DMS 273 treated with DMSO at 0.1 percent for 48 hours (cell line): ENCODE measurements at regions not wholly inside any gene's neighbourhood (a gene's known extent, or its start where the extent isn't known, plus 50 kb on each side); places are given as distances from the start of the nearest gene placed in this dataset.

Source experiments
- DNase-seq: peaks from one replicate; lab custom pipeline; 2025; lab: John Stamatoyannopoulos, UW

DNA sequence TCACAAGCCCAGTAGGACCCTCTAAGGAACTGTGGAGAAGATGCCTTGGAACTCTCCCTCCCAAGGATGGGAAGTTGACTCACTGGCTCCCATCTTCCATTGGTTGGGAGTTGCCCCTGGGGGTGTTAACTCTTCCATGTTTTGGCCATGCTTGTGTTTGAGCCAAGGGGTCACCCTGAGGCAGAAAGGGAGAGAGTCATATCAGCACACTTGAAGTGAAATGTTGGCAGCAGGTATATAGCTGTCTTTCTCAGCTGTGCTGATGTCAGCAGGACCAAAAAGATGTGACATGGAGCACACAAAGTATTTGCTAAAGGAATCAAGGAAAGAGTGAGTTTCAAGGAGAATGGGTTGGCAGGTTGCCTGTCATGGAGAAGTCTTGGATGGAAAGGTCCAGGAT is 359.4 kb downstream of the RPS24 start:
- DNase-seq = no peak

DNA sequence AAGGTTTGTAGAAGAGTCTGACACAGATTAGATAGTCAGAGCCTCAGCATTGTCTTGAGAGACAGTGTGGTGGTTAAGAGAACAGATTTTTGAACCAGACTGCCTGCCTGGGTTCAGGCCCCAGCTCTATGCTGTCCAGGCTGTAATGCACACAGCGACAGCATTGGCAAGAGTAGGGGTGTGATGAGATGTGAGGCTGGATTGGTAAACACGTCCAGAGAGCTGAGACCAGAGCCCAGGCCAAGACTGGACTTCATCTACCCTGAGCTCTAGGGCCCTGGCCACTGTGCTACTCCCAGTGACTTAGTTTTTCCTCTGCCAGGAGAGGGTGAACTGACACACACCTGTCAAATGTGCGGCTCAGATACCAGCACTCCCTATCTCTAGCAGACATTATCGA is 360.4 kb downstream of the RPS24 start:
- no peak for DNase-seq

DNA sequence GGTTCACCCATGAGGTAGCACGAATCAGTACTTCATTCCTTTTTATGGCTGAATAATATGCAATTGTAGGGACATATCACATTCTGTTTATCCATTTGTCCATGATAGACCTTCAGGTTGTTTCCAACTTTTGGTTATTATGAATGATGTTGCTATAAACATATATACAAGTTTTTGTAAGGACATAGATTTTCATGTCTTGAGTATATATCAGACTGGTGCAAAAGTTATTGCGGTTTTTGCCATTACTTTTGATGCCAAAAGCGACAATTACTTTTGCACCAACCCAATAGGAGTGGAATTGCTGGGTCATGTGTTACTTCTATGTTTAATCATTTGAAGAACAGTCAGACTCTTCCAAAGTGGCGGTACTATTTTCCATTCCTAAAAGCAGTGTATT is 361.5 kb downstream of the RPS24 start:
- no peak for DNase-seq

DNA sequence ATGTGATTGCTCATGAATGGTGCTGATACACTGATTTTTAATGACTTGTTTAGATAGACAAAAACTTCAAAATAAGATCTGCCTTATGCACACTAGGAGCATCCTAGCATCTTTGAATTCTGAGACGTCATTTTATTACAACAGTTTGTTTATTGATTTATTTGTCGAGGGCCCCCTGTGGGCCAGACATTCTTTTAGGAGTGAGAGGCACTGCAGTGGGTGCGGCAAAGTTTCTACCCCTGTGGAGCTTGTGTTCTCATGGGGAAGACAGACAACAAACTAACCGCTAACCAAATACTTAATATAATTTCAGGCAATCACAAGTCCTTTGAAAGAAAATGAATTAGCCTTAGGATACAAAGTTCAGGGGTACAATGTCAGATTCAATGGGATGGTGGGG is 363.1 kb downstream of the RPS24 start:
- DNase-seq = no peak

DNA sequence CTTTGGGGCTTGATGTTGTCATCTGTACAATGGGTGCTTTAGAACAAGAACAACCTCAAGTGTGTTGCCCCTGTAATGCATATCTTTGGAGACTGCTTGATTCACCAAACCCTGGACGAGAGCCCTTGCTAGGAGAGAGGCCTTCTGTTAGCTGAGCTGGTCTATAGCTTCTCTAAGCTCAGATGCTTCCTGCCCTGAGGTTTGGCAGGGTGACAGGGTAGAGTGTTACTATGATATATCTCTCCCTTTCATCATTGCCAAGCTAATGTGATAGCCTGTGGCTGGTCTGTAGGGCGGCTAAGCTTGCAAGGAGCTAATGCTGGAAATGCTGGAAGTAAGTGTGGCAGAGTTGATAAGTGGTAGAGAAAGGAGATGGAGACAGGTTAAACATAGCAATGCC is 364.1 kb downstream of the RPS24 start:
- no peak for DNase-seq

DNA sequence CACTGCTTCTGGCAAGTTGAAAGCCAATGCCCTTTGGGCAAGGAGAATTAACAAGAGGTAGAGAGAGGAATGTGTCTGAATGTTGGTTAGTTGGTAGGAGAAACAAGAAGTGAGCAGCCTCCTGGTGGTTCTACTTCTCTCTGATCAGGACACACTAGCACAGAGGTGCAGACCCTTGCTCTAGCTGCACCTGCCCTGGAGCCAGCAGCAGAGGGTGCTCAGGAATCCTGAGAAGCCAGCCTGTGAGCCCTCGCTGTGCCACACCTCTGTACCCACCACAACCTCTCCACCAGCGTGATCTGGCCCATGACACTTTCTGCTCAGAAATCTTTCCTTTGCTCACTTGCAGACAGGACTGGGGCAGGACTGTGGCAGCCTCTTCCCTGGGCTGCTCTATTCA is 364.7 kb downstream of the RPS24 start:
- DNase-seq = no peak

DNA sequence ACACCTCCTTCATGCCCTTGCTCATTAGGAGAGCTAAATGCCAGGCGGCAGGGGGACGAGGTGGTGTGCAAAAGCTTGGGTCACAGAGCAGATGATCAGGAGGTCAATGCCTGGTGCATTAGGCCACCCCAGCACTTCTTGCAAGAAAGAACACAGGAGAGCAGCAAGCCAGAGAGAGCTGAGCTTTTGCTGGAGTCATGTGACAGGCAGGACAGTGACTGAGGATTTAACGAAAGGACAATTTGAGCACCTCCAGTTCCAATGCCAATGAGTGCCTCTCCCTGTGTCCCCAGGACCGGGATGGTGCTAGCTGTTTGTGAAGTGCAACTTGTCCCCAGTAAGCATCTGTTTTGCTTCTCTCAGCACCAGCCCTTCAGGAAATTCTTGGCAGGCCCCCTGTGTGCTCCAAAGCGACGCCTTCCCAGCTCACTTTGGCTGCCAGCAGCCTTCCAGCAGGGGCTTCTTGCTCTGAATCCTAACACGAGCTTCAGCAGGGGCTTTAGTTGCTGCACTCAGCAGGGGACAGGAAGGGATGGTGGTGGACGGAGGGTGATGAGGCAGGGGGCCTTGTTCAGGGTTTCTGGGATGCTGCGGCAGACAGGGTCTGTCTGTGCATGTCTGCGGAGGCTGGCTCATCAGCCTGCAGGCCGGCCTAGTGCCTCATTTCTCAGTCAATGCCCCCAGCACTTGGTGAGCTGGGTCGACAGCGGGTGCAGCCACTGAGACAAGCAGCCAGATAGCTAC is 368.1 kb downstream of the RPS24 start:
- DNase-seq = no peak

DNA sequence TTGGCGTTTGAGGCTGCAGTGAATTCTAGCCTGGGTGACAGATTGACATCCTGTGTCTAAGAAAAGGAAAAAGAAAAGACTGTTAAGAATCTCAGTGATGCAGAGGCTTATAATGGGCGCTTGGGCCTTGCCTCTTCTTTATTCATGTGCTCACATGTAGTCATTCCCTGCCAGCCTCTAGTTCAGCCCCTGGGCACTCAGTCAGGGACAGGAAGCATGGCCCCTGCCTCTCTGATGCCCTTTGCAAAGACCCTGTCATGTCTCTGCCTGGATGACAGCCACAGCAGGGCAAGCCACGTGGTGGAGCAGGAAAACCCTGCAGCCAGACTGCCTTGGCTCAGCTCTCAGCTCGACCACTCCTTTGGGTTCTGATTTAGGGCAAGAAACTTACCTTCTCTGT is 368.9 kb downstream of the RPS24 start:
- DNase-seq = no peak

DNA sequence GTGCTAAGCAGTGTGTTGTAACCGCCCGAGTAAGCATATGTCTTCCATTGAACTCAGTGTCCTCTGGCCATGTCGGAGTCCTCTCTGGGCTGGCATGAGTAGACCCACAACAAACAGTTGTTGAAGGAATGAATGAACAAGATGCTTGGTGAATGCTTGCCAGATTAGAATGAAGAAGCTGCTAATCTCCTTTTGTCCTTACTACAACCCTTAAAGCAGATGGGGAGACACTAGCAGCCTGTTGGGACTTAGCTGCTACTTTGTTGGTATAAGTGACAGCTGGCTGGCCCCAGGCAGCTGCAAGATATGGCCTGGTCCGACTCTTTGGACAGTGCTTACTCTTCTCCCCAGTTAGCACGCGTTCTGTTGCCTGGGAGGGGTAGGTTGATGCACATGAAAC is 370.1 kb downstream of the RPS24 start:
- DNase-seq = no peak

DNA sequence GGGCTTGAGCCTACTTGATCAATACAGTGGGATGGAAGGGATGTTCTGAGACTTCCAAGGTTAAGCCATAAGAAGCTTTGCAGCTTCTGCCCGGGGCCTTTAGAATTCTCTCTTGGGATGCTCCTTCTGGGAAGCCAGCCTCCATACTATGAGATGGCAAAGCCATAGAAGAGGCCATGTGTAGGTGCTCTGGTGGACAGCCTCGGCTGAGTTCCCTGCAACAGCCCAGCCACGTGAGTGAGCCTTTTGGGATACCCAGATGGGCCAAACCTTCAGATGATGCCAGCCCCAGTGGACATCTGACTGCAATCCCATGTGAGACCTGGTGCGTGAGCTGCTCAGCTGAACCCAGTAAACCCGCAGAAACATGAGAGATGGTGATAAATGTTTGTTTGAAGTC is 370.6 kb downstream of the RPS24 start:
- DNase-seq = no peak

DNA sequence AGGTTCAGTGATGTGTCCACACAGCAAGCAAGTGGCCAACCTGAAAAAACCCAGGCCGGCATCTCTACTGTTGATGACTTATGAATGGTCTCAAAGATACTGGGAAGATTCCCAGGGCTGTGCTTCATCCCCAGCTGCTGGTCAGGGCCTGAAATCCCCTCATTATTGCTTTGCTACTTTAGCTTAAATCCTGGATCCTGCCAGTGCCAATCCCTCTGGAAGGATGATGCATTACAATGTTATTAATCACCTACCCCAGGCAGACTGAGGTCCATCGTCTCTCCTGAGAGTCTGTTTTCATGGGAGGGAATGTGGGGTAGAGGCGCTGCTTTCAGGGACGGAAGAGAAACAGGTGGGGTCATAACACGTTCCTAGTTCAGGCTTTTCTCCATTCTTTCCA is 371.6 kb downstream of the RPS24 start:
- DNase-seq = no peak

DNA sequence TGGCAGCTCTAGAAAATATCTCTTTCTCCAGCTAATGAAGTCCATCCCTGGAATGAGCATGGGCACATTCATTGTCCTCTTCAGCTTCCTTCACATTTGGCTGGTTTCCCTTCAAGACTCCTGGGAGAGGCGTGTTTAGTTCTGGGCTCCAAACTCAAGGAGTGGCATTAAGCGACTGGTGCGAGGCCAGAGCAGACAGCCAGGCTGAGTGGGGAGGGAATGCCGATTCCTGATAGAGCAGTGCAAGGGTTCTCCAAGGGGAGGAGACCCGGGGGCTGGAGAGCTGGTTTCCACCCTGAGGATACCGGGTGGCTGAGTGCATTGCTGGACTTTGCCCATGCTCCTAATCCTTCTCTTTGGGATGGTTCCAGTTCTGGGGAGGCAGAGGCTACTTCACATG is 372.1 kb downstream of the RPS24 start:
- DNase-seq = no peak

DNA sequence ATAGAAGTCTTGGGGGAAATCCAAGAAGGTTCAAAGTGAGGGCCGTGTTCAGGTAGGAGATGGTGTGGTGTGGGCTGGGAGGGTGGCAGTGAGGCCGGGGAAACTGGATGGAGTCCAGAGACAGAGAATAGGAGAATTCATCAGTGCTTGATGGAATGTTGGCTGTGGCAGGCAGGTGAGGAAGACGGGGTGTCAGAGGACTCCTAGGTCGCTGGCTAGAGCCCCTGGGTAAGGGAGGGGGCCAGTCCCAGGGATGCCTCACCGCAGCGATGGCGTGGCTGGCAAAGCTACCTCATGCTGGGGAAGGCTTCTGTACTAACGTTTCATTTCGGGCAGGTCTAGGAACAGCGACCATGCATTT is 373.0 kb downstream of the RPS24 start:
- DNase-seq = no peak

DNA sequence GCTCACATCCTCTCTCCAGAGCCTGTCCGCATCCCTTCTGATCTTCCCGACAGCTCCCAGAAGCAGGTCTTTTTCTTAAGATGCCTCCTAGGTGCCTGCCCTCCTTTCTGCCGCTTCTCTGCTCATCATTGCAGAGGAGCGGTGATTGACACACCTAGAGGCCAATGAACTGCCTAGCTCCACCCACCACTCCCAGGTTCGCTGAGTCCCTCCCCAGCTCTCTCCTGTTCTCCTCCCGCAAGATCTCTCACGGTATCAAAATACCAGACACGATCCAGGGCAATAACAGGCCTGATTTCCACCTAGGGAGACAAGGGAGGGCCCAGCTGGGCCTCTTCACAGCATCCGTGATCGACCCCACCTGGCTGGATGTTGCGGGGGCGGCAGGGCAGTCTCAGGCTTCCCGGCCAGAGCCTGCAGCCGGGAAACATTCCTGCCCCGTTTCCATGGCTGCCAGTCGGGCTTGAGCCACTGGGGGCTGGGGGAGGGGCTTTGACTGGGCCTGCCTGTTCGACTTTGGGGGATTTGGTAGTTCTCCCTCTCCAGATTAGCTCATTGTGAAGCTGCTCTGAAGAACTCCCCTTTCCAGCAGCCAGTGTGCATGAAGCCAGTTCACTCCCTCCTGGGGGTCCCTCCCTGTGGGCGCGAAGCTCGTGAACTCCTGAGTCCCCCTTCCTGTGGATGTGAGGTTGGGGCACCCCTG is 373.5 kb downstream of the RPS24 start:
- peak; percentile 66 for DNase-seq

DNA sequence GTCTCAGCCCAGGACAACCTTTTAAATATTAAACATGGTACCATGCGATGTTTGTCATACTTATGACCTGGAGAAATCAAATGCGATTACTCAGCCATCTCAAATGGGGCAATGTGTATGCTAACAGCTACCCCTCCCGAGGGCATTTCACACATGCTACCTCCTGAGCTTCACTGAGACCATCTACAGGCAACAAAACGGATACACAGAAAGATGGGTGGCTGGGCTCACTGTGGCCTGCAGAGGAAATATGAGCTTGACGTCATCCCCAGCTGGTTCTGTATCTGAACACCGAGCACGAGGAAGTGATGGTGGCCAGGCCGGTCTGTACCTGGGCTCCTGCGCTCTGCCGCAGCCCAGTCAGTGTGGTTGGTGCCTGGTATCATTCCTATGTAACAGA is 374.3 kb downstream of the RPS24 start:
- DNase-seq = no peak

DNA sequence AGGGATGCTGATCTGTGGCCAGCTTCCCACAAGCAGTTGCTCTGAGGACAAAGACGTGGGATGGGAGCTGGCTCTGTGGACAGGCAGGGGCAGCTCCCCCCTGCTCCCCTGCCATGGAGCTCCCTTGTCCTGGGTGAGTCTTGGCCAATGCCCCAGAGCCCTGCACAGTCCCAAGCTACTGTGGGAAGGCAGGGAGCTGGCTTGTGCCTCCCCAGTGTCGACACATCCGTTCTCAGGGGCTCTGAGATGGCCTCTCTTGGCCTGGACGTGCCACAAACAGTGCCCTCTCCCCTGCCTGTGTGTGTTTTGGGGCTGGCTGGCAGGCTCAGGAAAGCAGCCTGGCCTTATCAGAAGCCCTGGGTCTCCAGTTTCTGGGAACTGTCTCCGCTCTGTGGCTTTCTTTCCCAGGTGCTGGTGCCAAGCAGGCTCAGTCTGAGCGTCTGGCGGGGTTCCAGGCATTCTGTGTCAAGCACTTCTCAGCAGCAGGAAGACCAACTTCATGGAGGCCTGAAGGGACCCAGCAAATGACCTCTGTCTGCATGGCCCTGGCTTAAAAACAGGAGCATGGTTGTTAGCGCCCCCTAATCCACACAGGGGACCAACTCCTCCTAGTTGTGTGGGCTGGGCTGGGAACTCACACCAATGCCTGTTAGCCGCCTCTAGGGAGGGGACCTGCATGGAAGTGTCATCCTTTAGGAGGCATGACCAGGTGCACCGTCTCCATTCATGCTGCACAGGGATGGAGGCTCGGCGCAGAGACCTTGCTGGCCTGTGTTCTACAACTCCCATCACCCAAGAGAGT is 375.2 kb downstream of the RPS24 start:
- no peak for DNase-seq

DNA sequence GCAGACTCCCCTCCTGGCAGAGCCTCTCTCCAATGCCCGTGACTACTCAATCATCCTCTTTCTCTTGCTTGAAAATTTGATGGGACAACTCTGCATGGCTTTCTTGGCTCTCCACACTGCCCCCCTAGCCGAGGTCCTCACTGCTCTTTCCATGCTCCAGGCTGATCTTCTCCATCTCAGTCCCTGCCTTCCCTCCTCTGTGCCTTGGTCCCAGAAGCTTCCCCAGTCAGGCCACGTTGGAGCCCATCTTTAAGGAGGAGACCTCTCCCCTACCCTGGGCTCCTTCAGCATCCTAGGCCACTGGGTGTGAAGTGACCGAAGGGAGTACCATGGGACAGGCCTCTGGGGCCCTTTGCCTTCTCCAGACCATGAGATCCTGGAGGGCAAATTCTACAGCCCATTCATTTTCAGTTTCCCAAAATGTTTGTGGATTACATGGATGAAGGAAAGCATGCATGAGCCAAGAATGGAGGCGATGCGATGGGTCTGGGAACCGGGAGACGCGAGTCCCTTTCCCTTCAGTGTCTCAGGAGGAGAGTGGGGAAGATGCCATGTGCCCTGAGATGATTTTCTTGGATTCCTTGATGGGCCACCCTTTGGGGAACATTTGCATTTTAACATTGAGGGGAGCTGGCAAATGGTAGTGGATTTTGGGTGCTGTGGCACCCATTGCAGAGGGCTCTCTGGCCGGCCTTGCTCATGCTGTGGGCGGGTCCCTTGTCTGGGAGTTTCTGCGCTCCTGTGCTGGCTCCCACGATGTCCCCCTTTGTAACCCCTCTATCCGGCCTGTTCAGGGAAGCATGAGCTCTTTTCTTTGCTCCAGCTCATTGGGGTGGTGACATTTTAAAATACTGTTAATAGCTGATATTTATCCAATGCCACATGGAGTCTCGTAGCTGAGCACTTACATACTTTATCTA is 376.6 kb downstream of the RPS24 start:
- no peak for DNase-seq

DNA sequence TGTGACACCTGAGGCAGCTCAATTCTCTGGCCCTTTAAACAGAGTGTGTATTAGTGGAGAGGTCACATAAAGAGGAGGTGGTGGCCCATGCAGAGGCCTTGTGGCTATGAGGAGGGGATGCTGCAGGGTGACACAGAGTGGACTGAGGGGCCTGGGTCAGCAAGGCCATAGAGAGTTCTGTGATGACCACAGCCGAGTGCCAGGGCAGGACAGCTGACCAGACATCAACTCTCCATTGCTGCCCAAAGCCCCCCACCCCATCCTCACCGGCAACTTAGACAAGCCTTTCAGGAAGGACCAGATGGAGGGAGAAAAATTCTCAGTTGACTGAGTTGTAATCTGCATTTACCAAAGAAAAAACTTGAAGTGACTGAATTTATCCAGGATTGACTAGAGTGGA is 378.1 kb downstream of the RPS24 start:
- DNase-seq = no peak

DNA sequence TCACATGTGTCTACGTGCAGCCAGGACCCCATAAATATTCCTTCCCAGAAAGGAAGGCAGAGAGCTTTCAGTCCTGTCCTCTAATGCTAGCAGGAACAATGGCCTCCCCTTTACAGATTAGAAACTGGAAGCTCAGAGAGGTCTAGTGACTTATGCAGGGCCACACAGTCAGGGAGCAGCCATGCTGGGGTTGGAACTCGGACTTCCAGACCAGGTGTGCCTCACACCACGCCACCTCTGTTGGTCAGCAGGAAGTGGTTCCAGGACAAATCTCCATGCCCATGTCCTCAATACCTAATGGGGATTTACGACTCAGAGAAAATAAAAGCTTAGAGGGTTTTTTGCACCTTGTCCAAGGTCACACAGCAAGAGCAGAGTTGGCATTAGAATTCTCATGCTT is 378.9 kb downstream of the RPS24 start:
- DNase-seq = no peak

DNA sequence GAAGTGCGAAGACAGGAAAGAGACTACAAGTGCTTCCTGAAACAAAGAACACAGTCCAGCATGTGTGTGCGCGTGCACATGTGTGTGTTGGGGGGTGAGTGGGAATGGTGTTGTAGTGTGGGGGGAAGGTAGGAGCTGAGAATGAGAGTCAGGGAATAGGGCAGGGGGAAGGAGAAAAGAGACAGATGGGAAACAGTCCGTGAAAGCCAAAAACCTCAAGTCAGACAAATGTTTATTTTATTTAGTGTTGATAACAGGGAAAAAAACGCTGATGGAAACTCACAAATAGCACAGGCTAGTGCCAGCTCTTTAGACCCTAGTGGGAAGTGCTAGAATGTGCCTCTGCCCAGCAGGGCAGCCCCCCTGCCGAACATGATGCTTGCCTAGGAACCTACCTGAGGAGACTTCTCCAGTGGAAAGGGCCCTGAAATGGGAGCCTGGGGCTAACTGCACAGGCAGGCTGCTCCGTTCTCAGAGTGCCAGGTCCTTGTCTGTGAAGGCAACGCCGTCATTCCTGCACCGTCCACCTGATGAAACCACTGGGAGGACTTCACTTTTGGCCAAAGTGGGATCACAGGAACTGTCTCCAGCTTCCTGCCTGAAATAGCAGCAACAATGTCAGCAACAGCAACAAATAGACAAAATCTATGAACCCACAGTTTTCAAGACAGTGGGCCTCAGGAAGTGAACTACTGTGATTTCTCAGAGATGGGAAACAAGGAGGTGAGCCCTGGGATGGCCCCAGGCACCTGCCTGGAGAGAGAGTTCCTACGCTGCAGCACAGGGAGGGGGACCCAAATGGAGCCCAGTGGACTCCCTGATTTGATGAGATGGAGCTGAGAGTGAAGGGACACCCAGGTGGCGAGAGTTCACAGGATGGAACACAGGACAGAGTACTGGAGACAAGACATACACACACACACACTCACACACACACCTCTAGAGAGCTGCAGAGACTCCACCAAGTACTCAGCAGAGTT is 379.7 kb downstream of the RPS24 start:
- DNase-seq = no peak

DNA sequence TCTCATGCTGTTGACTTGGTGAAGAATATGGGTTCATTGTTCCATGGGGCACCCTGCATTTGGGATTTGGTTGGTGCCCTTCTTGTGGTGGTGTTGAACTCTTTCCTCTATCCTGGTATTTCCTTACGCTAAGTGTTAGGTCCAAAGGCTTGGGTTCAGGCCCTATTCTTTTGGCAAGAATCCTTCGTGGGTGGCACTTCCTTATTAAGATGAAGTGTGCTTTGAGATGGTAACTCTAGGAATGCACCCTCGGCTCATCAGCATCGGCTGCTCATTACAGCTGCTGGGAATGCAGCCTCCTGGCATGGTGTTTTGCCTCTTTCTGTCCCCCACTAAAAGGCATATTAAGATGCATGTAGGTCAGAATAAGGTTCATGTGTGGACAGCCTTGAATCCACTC is 380.7 kb downstream of the RPS24 start:
- no peak for DNase-seq
